ENCODE measurements at regions not wholly inside any gene's neighbourhood (a gene's known extent, or its start where the extent isn't known, plus 50 kb on each side); places are given as distances from the start of the nearest gene placed in this dataset.

- TF ChIP-seq SP2 (tag by site-specific recombination; IDR thresholded peaks at IDR 0.05) (no peak), ZBTB48 (tag by site-specific recombination; IDR thresholded peaks at IDR 0.05) (no peak)
Measured at GRCh38 chr5:52173133-52173532, 614.6 kb upstream of the ITGA1 start.

Measured in HEK293 (cell line).